Pulmonary artery endothelial cell (primary cell): ENCODE measurements at regions not wholly inside any gene's neighbourhood (a gene's known extent, or its start where the extent isn't known, plus 50 kb on each side); places are given as distances from the start of the nearest gene placed in this dataset.
"Not testable (repeated sequence)": the region's sequence is repeated elsewhere in the genome, so short reads cannot be mapped to it uniquely, and the experiment has no call there.

Experiments used
- DNase-seq: peaks from one replicate; pipeline ENCODE4 v3.0.0-alpha.2; 2011; ENCODE audit warnings: low read depth, low spot score

- not testable (repeated sequence) for DNase-seq
These were observed 131.9 kb downstream of the CWH43 start for GRCh38 chr4:49117951-49118350.

GRCh38 chr4:49118379-49119212 is 132.5 kb downstream of the CWH43 start:
- DNase-seq: not testable (repeated sequence)

GRCh38 chr4:49119345-49119744 is 133.3 kb downstream of the CWH43 start:
- DNase-seq: not testable (repeated sequence)

GRCh38 chr4:49120042-49120779 is 134.1 kb downstream of the CWH43 start:
- not testable (repeated sequence) for DNase-seq

- DNase-seq: not testable (repeated sequence)
These were observed 134.7 kb downstream of the CWH43 start for GRCh38 chr4:49120804-49121203.

GRCh38 chr4:49126443-49126842 is 140.4 kb downstream of the CWH43 start:
- not testable (repeated sequence) for DNase-seq

GRCh38 chr4:49126858-49127257 is 140.8 kb downstream of the CWH43 start:
- DNase-seq: not testable (repeated sequence)

- DNase-seq: not testable (repeated sequence)
These were observed 143.3 kb downstream of the CWH43 start for GRCh38 chr4:49129385-49129784.

- DNase-seq: not testable (repeated sequence)
These were observed 143.8 kb downstream of the CWH43 start for GRCh38 chr4:49129870-49130269.

- not testable (repeated sequence) for DNase-seq
These were observed 144.6 kb downstream of the CWH43 start for GRCh38 chr4:49130724-49131123.

- not testable (repeated sequence) for DNase-seq
These were observed 151.0 kb downstream of the CWH43 start for GRCh38 chr4:49137043-49137442.

- DNase-seq: not testable (repeated sequence)
These were observed 151.9 kb downstream of the CWH43 start for GRCh38 chr4:49137961-49138360.

GRCh38 chr4:49138818-49139217 is 152.7 kb downstream of the CWH43 start:
- DNase-seq: not testable (repeated sequence)

- DNase-seq: not testable (repeated sequence)
These were observed 153.4 kb downstream of the CWH43 start for GRCh38 chr4:49139513-49139912.

- not testable (repeated sequence) for DNase-seq
These were observed 154.3 kb downstream of the CWH43 start for GRCh38 chr4:49140351-49140750.

GRCh38 chr4:49141955-49142354 is 155.9 kb downstream of the CWH43 start:
- DNase-seq: not testable (repeated sequence)

- DNase-seq: not testable (repeated sequence)
These were observed 161.1 kb downstream of the CWH43 start for GRCh38 chr4:49147143-49147542.

GRCh38 chr4:49147596-49147995 is 161.5 kb downstream of the CWH43 start:
- DNase-seq: not testable (repeated sequence)

GRCh38 chr4:49149006-49149975 is 163.2 kb downstream of the CWH43 start:
- peak; percentile 99 for DNase-seq

GRCh38 chr4:49150351-49151083 is 164.4 kb downstream of the CWH43 start:
- not testable (repeated sequence) for DNase-seq
